22Rv1 (cell line): ENCODE measurements at regions not wholly inside any gene's neighbourhood (a gene's known extent, or its start where the extent isn't known, plus 50 kb on each side); places are given as distances from the start of the nearest gene placed in this dataset.

ENCODE experiments used
- ZFX ChIP-seq: fragments of 450-650 bp; IDR thresholded peaks from 2 replicates; pipeline ENCODE4 v1.6.1; 2017; ENCODE audit warnings: antibody characterized with exemption, borderline replicate concordance
- TF ChIP-seq, protein P1 (sequence below): fragments of 450-650 bp; IDR thresholded peaks from 2 replicates; pipeline ENCODE4 v1.5.1; 2017; ENCODE audit warnings: mild to moderate bottlenecking

- TF ChIP-seq, protein P1, sequence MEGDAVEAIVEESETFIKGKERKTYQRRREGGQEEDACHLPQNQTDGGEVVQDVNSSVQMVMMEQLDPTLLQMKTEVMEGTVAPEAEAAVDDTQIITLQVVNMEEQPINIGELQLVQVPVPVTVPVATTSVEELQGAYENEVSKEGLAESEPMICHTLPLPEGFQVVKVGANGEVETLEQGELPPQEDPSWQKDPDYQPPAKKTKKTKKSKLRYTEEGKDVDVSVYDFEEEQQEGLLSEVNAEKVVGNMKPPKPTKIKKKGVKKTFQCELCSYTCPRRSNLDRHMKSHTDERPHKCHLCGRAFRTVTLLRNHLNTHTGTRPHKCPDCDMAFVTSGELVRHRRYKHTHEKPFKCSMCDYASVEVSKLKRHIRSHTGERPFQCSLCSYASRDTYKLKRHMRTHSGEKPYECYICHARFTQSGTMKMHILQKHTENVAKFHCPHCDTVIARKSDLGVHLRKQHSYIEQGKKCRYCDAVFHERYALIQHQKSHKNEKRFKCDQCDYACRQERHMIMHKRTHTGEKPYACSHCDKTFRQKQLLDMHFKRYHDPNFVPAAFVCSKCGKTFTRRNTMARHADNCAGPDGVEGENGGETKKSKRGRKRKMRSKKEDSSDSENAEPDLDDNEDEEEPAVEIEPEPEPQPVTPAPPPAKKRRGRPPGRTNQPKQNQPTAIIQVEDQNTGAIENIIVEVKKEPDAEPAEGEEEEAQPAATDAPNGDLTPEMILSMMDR = no peak
- no peak for TF ChIP-seq ZFX
Measured at GRCh38 chr2:128817813-128818212, 499.1 kb upstream of the HS6ST1 start.
